GM10266 (cell line): ENCODE measurements at regions not wholly inside any gene's neighbourhood (a gene's known extent, or its start where the extent isn't known, plus 50 kb on each side); places are given as distances from the start of the nearest gene placed in this dataset.

Experiments used
- DNase-seq: peaks from one replicate; pipeline ENCODE4 v3.0.0; 2012; ENCODE audit errors: extremely low spot score
- TF ChIP-seq, protein P1 (sequence below): IDR thresholded peaks from 2 replicates; pipeline ENCODE4 v1.5.1; 2012; ENCODE audit warnings: mild to moderate bottlenecking, low read depth; ENCODE audit not compliant: control insufficient read depth, insufficient read depth; ENCODE audit errors: missing control alignments

- DNase-seq = no peak
- TF ChIP-seq, protein P1, sequence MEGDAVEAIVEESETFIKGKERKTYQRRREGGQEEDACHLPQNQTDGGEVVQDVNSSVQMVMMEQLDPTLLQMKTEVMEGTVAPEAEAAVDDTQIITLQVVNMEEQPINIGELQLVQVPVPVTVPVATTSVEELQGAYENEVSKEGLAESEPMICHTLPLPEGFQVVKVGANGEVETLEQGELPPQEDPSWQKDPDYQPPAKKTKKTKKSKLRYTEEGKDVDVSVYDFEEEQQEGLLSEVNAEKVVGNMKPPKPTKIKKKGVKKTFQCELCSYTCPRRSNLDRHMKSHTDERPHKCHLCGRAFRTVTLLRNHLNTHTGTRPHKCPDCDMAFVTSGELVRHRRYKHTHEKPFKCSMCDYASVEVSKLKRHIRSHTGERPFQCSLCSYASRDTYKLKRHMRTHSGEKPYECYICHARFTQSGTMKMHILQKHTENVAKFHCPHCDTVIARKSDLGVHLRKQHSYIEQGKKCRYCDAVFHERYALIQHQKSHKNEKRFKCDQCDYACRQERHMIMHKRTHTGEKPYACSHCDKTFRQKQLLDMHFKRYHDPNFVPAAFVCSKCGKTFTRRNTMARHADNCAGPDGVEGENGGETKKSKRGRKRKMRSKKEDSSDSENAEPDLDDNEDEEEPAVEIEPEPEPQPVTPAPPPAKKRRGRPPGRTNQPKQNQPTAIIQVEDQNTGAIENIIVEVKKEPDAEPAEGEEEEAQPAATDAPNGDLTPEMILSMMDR = no peak
Measured at GRCh38 chr9:69985971-69986370, 57.7 kb upstream of the MAMDC2 start.

- DNase-seq = no peak
- TF ChIP-seq, protein P1 = no peak
Measured at GRCh38 chr9:69986970-69987369, 56.7 kb upstream of the MAMDC2 start.

DNA sequence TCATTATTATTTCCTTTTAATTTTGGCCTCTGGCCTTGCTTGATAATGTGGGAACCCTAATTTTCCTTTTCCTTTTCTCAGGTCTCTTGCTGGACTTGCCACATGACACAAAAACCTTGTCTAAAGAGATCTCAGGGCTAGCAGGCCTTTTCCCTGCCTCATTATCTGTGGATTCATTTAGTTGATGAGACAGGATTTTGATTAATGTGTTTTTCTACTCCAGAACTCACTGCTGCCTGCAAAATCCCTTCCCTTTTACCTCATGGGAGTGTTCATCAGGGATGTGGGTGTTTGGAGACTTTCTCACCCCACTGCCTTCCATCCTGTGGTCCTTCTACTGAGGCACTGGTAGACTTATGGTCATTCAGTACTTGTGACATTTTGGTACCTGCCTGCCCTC, 56.2 kb upstream of the MAMDC2 start:
- no peak for DNase-seq
- TF ChIP-seq, protein P1 = no peak

DNA sequence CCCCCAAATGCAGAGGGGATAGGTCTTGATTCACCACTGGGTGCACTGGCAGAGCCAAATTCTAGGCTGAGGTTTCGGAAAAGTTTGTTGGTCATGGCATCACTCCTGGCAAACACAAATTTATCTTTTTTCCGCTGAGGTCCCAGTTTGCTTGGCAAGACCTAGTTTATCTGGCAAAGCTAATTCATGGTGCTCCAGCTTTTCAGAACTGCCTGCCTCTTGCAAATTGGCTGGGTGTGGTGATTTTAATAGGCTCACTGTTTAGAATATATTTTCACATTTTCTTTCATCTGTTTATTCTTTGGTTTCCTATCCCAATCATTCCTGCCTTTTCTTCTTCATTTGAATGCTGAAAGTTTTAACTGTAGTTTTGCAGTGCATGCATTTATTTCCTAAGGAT, 50.5 kb upstream of the MAMDC2 start:
- DNase-seq = no peak
- TF ChIP-seq, protein P1 = no peak
